Breast epithelium (tissue), 3 donors: ENCODE measurements at regions not wholly inside any gene's neighbourhood (a gene's known extent, or its start where the extent isn't known, plus 50 kb on each side); places are given as distances from the start of the nearest gene placed in this dataset.

Experiments used
- CTCF ChIP-seq, 3 donors: fragments of 450-650 bp; IDR thresholded peaks; one replicate each; pipeline ENCODE4 v1.5.1; 2016 to 2017; ENCODE audit warnings: antibody characterized with exemption in 3 of 3, mild to moderate bottlenecking in 3 of 3, moderate library complexity in 3 of 3
- POLR2AphosphoS5 ChIP-seq, 3 donors: sonication (generic); formaldehyde crosslinking; IDR thresholded peaks; one replicate each; pipeline ENCODE4 v1.6.1; 2017; ENCODE audit warnings: antibody characterized with exemption in 3 of 3

- TF ChIP-seq POLR2AphosphoS5 (IDR thresholded peaks at IDR 0.05) (no peak), CTCF (IDR thresholded peaks at IDR 0.05) (no peak)
These were observed 182.6 kb upstream of the ESRRG start for GRCh38 chr1:216905781-216906180.
